Stimulated activated CD4-positive, alpha-beta T cell treated with anti-CD3 and anti-CD28 coated beads, Interleukin-12 subunit alpha, Interleukin-12 subunit beta, amount 100 ng/mL, for 24 hours (primary cell): ENCODE measurements at regions not wholly inside any gene's neighbourhood (a gene's known extent, or its start where the extent isn't known, plus 50 kb on each side); places are given as distances from the start of the nearest gene placed in this dataset.

Experiments used
- DNase-seq, 2 experiments: peaks; one replicate each; pipeline ENCODE4 v3.0.0-alpha.2; 2020; ENCODE audit warnings: low read depth in 2 of 2

- DNase-seq = no peak
These were observed 429.0 kb upstream of the NWD2 start for GRCh38 chr4:36815536-36815935.

GRCh38 chr4:36823199-36823967 is 421.2 kb upstream of the NWD2 start:
- DNase-seq = no peak

GRCh38 chr4:36824682-36825081 is 419.9 kb upstream of the NWD2 start:
- no peak for DNase-seq

GRCh38 chr4:36835246-36835645 is 409.3 kb upstream of the NWD2 start:
- no peak for DNase-seq

- DNase-seq = no peak
These were observed 402.8 kb upstream of the NWD2 start for GRCh38 chr4:36841583-36842326.

GRCh38 chr4:36844448-36844847 is 400.1 kb upstream of the NWD2 start:
- no peak for DNase-seq

GRCh38 chr4:36852856-36853255 is 391.7 kb upstream of the NWD2 start:
- DNase-seq = no peak

GRCh38 chr4:36854554-36854953 is 390.0 kb upstream of the NWD2 start:
- no peak for DNase-seq

GRCh38 chr4:36863601-36864000 is 380.9 kb upstream of the NWD2 start:
- no peak for DNase-seq

- no peak for DNase-seq
These were observed 374.4 kb upstream of the NWD2 start for GRCh38 chr4:36870121-36870520.

GRCh38 chr4:36872679-36873078 is 371.9 kb upstream of the NWD2 start:
- no peak for DNase-seq

- no peak for DNase-seq
These were observed 360.4 kb upstream of the NWD2 start for GRCh38 chr4:36884151-36884550.

- no peak for DNase-seq
These were observed 352.6 kb upstream of the NWD2 start for GRCh38 chr4:36891971-36892370.

- DNase-seq = no peak
These were observed 344.0 kb upstream of the NWD2 start for GRCh38 chr4:36900446-36900987.

GRCh38 chr4:36904823-36905222 is 339.7 kb upstream of the NWD2 start:
- no peak for DNase-seq

- DNase-seq = no peak
These were observed 330.4 kb upstream of the NWD2 start for GRCh38 chr4:36914106-36914505.

- DNase-seq = no peak
These were observed 328.8 kb upstream of the NWD2 start for GRCh38 chr4:36915717-36916116.

- no peak for DNase-seq
These were observed 327.1 kb upstream of the NWD2 start for GRCh38 chr4:36917413-36917812.

- DNase-seq = no peak
These were observed 324.8 kb upstream of the NWD2 start for GRCh38 chr4:36919721-36920120.

GRCh38 chr4:36921476-36922216 is 322.9 kb upstream of the NWD2 start:
- DNase-seq = no peak

GRCh38 chr4:36930562-36931111 is 313.9 kb upstream of the NWD2 start:
- DNase-seq = no peak

- no peak for DNase-seq
These were observed 300.3 kb upstream of the NWD2 start for GRCh38 chr4:36944232-36944631.
